ENCODE measurements at regions not wholly inside any gene's neighbourhood (a gene's known extent, or its start where the extent isn't known, plus 50 kb on each side); places are given as distances from the start of the nearest gene placed in this dataset.

DNA sequence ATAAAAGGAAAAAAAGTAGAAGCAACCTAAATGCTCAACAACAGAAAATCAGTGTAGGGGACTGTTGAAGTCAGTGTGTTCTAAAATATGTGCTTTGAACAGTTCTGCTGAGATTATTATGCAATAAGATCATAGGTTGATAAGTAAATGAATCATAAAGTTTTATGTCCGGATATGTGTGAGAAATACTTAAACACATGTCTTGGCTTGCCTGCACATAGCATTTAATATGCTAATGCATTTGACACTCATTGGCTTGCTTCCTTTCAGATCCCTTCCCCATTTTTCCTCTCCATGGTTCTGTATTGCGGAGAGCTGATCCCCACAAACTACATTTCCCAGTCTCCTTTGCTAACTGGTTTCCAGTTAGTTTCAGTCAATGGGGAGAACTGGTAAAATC is 573.8 kb upstream of the TBX3 start:
- H3K27me3 ChIP-seq = no peaks in the 10 kb centered on the region
- H3K36me3 ChIP-seq = no peaks in the 10 kb centered on the region
- no peak overlapping the region for H3K4me3 ChIP-seq
- no peak for DNase-seq
- H3K9me3 ChIP-seq = no peaks in the 10 kb centered on the region

DNA sequence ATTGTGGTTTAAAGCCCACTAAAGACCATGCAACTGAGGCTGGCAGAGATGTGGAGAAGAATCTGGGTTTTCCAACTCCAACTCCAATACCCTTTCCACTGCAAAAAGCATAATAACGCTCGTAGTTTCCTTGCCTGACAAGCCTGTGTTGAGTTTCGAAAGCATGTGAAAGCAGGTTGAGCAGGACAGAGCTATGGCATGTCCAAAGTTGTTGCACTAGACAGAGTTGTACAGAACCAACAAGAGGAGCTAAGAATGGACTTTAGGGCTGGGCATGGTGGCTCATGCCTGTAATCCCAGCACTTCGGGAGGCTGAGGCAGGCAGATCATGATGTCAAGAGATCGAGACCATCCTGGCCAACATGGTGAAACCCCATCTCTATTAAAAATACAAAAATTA is 572.0 kb upstream of the TBX3 start:
- DNase-seq = no peak
- Histone ChIP-seq H3K36me3 (no peaks in the 10 kb centered on the region), H3K27me3 (no peaks in the 10 kb centered on the region), H3K4me3 (no peak overlapping the region), H3K9me3 (no peaks in the 10 kb centered on the region)

GRCh38 chr12:115255257-115255656 is 571.3 kb upstream of the TBX3 start:
- no peak for DNase-seq
- H3K27me3 ChIP-seq = no peaks in the 10 kb centered on the region
- no peaks in the 10 kb centered on the region for H3K9me3 ChIP-seq
- H3K36me3 ChIP-seq = no peaks in the 10 kb centered on the region
- H3K4me3 ChIP-seq = no peak overlapping the region

GRCh38 chr12:115253049-115253448 is 569.1 kb upstream of the TBX3 start:
- Histone ChIP-seq H3K27me3 (no peaks in the 10 kb centered on the region), H3K36me3 (no peaks in the 10 kb centered on the region), H3K9me3 (no peaks in the 10 kb centered on the region), H3K4me3 (no peak overlapping the region)
- DNase-seq = no peak

- no peaks in the 10 kb centered on the region for H3K9me3 ChIP-seq
- no peaks in the 10 kb centered on the region for H3K36me3 ChIP-seq
- H3K27me3 ChIP-seq = no peaks in the 10 kb centered on the region
- no peak for DNase-seq
- no peak overlapping the region for H3K4me3 ChIP-seq
Observed at GRCh38 chr12:115251727-115252126, 567.8 kb upstream of the TBX3 start.

- H3K27me3 ChIP-seq = no peaks in the 10 kb centered on the region
- H3K9me3 ChIP-seq = no peaks in the 10 kb centered on the region
- H3K36me3 ChIP-seq = no peaks in the 10 kb centered on the region
- no peak overlapping the region for H3K4me3 ChIP-seq
- DNase-seq = no peak
Observed at GRCh38 chr12:115249671-115250278, 565.8 kb upstream of the TBX3 start.

DNA sequence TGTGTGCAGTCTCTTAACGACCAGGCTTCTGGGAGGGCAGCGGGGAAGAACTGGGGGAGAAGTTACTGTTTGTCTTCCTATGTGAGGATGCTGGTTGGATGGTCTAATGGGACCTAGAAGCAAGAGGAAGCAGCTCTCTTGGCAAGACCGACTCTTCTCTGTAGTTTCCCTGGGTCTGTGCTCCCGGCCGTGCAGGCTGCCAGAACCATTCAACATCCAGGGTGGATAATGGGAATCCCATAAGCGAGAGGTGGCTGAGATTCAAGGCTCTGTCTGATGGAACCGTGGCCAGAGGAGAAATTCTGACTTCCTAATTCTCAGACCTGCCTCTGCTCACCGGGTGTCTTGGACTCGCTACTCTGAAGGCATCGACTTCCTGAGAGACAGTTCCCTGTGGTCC is 561.0 kb upstream of the TBX3 start:
- Histone ChIP-seq H3K9me3 (no peaks in the 10 kb centered on the region), H3K4me3 (no peak overlapping the region), H3K27me3 (no peaks in the 10 kb centered on the region), H3K36me3 (no peaks in the 10 kb centered on the region)
- DNase-seq = no peak

DNA sequence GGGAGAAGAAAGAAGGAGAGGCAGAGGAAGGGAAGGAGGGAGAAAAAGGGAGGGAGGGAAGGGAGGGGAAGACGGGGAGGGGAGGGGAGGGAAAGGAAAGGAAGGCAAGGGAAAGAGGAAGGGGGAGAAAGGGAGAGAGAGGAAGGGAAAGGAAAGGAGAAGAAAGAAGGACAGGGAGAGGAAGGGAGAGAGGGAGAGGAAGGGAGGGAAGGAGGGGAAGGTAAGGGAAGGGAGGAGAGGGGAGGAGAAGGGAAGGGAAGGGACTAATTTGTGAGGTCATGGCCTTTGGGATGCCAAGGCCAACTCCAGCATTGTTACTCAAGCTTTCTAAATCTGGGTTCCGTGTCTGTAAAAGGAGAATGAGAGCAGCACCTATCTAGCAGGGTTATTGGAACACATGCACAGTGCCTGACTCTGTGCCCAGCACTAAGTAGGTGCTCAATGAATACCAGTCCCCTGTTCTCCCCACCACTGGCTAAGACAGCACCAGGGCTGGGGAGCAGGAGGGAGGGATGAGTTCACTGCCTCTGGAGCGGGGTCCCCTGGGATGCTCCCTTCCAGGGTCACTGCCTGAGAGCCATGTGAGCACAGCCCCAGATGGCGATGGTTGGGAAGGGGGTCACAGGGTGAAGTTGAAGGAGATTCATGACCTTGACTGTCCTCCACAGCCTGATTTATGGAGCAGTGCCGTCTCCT is 560.1 kb upstream of the TBX3 start:
- H3K36me3 ChIP-seq = no peaks in the 10 kb centered on the region
- no peaks in the 10 kb centered on the region for H3K27me3 ChIP-seq
- H3K4me3 ChIP-seq = no peak overlapping the region
- DNase-seq = no peak
- H3K9me3 ChIP-seq = no peaks in the 10 kb centered on the region

- DNase-seq = no peak
- Histone ChIP-seq H3K9me3 (no peaks in the 10 kb centered on the region), H3K36me3 (no peaks in the 10 kb centered on the region), H3K27me3 (no peaks in the 10 kb centered on the region), H3K4me3 (no peak overlapping the region)
Observed at GRCh38 chr12:115240251-115240650, 556.3 kb upstream of the TBX3 start.

- no peak overlapping the region for H3K4me3 ChIP-seq
- DNase-seq = no peak
Observed at GRCh38 chr12:115235880-115236279, 551.9 kb upstream of the TBX3 start.

DNA sequence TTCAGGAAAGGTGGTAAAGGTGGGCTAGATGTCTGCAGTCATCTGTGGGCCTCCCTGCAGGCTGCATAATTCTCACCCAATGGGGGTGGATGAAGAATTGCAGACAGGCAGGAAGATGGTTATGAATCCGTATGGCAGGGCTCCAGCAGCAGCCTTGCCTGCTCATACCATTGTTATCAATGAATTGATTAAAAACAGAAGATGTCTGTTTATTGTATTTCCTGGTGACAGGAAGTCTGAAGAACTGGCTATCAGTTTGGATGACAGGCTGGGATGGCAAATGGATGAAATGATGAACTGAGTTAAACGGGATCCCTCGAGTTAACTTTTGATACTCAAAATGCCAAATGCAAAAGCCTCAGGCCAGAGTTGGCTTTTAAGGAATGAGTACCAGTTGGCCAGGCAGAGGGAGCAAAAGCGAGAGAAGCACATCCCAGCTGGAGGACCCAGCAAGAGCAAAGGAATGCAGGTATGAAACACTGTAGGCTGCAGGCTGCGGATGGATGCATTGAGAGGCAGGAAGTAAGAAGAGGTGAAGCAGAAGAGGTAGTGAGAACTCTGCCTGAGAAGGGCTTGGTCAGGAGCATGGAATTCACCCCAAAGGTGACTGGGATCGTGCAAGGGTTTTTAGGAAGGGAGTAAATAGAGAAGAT is 550.0 kb upstream of the TBX3 start:
- H3K9me3 ChIP-seq = no peaks in the 10 kb centered on the region
- DNase-seq = no peak

More at GRCh38 chr12:115235880-115236279, 551.9 kb upstream of the TBX3 start:
- Histone ChIP-seq H3K36me3 (no peaks in the 10 kb centered on the region), H3K9me3 (no peaks in the 10 kb centered on the region), H3K27me3 (no peaks in the 10 kb centered on the region)

DNA sequence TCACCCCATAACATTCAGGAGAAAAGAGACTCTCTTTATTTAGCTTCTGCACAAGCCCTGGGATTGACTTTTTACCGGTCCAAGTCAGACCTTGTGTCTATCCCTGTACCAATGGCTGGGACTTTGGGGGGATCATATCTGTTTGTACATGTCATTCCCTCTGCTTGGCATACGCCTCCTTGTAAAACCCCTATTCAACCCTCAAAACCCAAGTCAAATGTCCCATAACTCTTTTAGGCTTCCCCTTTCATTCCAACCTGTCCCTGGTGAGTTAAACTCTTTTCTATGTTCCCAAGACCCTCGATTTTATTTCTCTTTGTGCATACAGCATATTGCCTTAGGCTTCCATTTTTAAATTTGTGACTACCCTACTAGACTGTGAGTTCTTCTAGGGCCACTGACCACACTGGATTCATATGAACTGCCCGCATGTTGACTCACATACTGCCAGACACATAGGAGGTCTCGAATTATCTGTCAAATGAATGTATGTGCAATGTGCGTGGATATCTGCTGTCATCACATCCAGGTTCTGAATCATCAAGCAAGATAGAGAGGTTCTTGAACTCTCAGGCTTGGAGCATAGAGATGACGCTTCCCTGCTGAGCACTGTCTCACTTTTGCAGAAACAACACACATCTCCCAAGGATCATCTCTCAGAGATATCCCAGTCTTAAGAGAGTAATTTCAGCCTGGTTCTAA is 548.6 kb upstream of the TBX3 start:
- Histone ChIP-seq H3K27me3 (no peaks in the 10 kb centered on the region), H3K4me3 (no peak overlapping the region), H3K9me3 (no peaks in the 10 kb centered on the region), H3K36me3 (no peaks in the 10 kb centered on the region)
- no peak for DNase-seq

More for the DNA sequence above, 550.0 kb upstream of the TBX3 start:
- Histone ChIP-seq H3K4me3 (no peak overlapping the region), H3K27me3 (no peaks in the 10 kb centered on the region), H3K36me3 (no peaks in the 10 kb centered on the region)

DNA sequence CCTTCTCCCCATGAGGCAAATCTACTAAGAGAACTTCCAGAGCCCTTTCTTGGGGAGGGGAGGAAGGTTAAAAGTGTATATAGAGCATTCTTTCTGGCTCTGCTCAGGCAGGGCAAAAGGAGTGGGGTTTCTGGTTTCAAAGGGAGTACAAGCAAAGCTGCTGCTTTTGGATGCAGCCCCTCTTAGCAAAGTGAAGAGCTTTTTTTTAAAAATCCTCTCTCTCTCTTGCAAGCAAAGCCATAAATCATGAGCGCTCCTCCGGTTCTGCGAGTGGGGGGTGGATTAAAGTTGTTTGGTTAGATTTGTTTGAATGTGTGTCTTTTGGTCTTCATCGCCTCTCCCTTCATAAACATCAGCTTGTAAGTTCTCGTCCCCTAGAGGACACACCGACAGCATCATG is 546.6 kb upstream of the TBX3 start:
- Histone ChIP-seq H3K27me3 (no peaks in the 10 kb centered on the region), H3K4me3 (no peak overlapping the region), H3K9me3 (no peaks in the 10 kb centered on the region), H3K36me3 (no peaks in the 10 kb centered on the region)
- no peak for DNase-seq

DNA sequence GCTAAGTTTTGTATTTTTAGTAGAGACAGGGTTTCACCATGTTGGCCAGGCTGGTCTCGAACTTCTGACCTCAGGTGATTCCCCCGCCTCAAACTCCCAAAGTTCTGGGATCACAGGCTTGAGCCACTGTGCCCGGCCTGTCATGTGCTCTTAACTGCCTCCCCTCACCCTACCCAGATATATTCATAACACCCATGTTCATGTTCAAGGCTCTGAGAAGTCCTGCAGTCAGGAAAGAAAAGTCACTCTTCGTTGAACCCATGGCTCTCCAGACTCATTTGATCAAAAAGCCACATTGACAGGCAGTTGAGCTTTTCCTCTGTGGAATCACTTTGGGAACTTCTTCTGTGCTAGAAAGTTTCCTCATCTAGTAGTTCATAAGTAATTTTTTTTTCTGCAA is 545.5 kb upstream of the TBX3 start:
- H3K4me3 ChIP-seq = no peak overlapping the region
- H3K36me3 ChIP-seq = no peaks in the 10 kb centered on the region
- no peaks in the 10 kb centered on the region for H3K9me3 ChIP-seq
- no peaks in the 10 kb centered on the region for H3K27me3 ChIP-seq
- DNase-seq = no peak

DNA sequence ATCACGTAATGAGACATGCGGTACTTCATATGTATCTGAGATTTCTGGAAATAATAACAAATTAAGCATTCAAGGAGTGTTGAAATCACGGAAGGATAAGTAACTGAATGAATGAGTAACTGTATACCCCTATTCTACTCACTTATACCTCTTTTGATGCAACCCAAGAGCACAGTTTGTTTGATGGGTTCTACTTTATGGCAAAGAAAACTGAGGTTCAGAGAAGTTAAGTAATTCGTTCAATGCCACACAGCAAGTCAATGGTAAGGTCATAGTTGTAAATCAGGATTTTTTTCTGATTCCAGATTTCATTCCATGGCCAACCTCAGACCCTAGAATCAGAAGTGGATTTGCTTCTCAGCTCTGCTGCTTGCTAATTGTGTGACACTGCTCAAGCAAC is 544.5 kb upstream of the TBX3 start:
- no peaks in the 10 kb centered on the region for H3K9me3 ChIP-seq
- DNase-seq = no peak
- no peak overlapping the region for H3K4me3 ChIP-seq
- no peaks in the 10 kb centered on the region for H3K27me3 ChIP-seq
- H3K36me3 ChIP-seq = no peaks in the 10 kb centered on the region

DNA sequence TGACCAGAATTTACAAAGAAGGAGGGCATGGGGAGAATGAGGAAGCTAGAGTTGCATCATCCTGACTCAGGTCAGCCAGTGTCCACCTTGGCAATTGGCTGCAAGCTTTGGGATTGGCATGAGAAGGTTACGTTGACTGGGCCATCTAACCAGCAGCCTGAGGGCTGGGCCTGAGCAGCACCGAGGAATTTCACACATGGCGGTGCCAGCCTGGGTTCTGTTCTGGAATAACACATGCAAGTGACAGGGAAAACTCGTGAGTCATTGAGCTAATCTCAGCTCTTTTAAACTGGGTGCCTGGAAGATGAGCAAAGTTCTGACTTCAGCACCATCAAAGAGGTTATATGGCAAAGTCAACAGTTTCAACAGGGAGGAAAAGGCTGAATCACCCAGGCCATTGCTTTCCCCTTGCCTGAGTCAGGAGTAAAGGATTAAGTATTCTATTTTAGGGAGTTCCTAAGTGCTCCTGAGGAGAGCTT is 543.2 kb upstream of the TBX3 start:
- Histone ChIP-seq H3K9me3 (no peaks in the 10 kb centered on the region), H3K4me3 (no peak overlapping the region), H3K36me3 (no peaks in the 10 kb centered on the region), H3K27me3 (no peaks in the 10 kb centered on the region)
- peak; percentile 97 for DNase-seq

DNA sequence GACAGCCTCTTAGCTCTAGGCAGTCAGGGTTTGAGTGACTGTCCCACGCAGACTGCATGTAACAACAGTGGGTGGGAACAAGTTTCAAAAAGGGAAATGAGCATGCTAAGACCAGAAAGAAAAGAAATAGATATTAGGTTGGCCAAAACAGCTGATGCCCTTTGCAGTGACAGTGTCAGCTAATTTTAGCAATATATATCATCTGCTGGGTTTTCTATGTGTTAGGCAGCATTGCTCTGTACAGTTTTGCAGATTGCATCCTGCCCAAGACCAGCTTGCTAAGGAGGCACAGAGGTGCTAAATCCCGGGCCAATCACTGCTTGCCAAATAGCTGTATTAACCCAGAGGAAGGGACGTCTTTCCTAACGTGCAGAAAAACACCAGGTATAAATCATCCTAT is 541.9 kb upstream of the TBX3 start:
- no peak overlapping the region for H3K4me3 ChIP-seq
- DNase-seq = no peak
- H3K9me3 ChIP-seq = no peaks in the 10 kb centered on the region
- no peaks in the 10 kb centered on the region for H3K36me3 ChIP-seq
- no peaks in the 10 kb centered on the region for H3K27me3 ChIP-seq
